K562 (cell line): ENCODE measurements at regions not wholly inside any gene's neighbourhood (a gene's known extent, or its start where the extent isn't known, plus 50 kb on each side); places are given as distances from the start of the nearest gene placed in this dataset.

Source experiments
- BRF2 ChIP-seq: IDR thresholded peaks from 3 replicates; pipeline ENCODE4 v1.6.1; 2011; ENCODE audit warnings: borderline replicate concordance, mild to moderate bottlenecking; ENCODE audit not compliant: insufficient read length, insufficient read depth
- CTCF ChIP-seq, 3 experiments: IDR thresholded peaks in 2 of 3; conservative IDR thresholded peaks in 1 of 3; 2 replicates each; pipeline ENCODE4 v1.5.1; 2011 to 2012; ENCODE audit warnings: low read length in 3 of 3, mild to moderate bottlenecking in 3 of 3, control low read depth in 2 of 3, improper control_type of control experiment in 1 of 3, inconsistent platforms in 1 of 3, low read depth in 1 of 3, mixed read lengths in 1 of 3, moderate library complexity in 1 of 3; ENCODE audit not compliant: insufficient read depth in 2 of 3
- EP300 ChIP-seq: IDR thresholded peaks from 2 replicates; pipeline ENCODE4 v1.6.1; 2012; ENCODE audit warnings: low read length, improper control_type of control experiment
- MTA3 ChIP-seq: fragments of 450-650 bp; formaldehyde crosslinking; IDR thresholded peaks from 2 replicates; pipeline ENCODE4 v1.6.1; 2017; ENCODE audit warnings: mild to moderate bottlenecking, borderline replicate concordance
- POLR2AphosphoS5 ChIP-seq: IDR thresholded peaks from 2 replicates; pipeline ENCODE4 v1.6.1; 2011; ENCODE audit warnings: mild to moderate bottlenecking, low read depth, low read length, moderate library complexity; ENCODE audit not compliant: control insufficient read depth, insufficient read depth
- POLR2B ChIP-seq: fragments of 450-650 bp; IDR thresholded peaks from 2 replicates; pipeline ENCODE4 v1.6.1; 2018; ENCODE audit warnings: low read depth; ENCODE audit not compliant: partially characterized antibody
- PRPF4 ChIP-seq: fragments of 200-400 bp; formaldehyde crosslinking; IDR thresholded peaks from one replicate; pipeline ENCODE4 v1.6.1; 2017; ENCODE audit warnings: low read length, low read depth, mild to moderate bottlenecking; ENCODE audit not compliant: insufficient read depth, poor library complexity, severe bottlenecking
- TCF7 ChIP-seq: sonication (generic); IDR thresholded peaks from 2 replicates; pipeline ENCODE4 v1.6.1; 2016; ENCODE audit warnings: antibody characterized with exemption, borderline replicate concordance
- ZBTB8A ChIP-seq: fragments of 450-650 bp; IDR thresholded peaks from 2 replicates; pipeline ENCODE4 v1.6.1; 2018; ENCODE audit warnings: mild to moderate bottlenecking, moderate library complexity; ENCODE audit not compliant: partially characterized antibody
- ZNF274 ChIP-seq: IDR thresholded peaks from 2 replicates; pipeline ENCODE4 v1.6.1; 2011; ENCODE audit warnings: low read depth, mild to moderate bottlenecking, low read length, moderate library complexity, borderline replicate concordance
- ZNF512 ChIP-seq: IDR thresholded peaks from 2 replicates; pipeline ENCODE4 v1.6.1; 2016; ENCODE audit warnings: missing genetic modification characterization, missing compliant biosample characterization
- ZNF57 ChIP-seq: fragments of 450-650 bp; formaldehyde crosslinking; IDR thresholded peaks from 2 replicates; pipeline ENCODE4 v1.4.0; 2020; ENCODE audit warnings: mild to moderate bottlenecking, moderate library complexity
- ZNF79 ChIP-seq: fragments of 250-450 bp; sonication (Bioruptor Pico); IDR thresholded peaks from 2 replicates; pipeline ENCODE4 v1.4.0; 2020; ENCODE audit warnings: low read depth, mild to moderate bottlenecking, moderate library complexity

GRCh38 chr18:3384664-3385563 is 65.1 kb upstream of the TGIF1 start:
- TF ChIP-seq TCF7 (no peak), ZNF79 (no peak), ZBTB8A (no peak), ZNF512 (tag) (no peak), MTA3 (no peak), ZNF274 (no peak), BRF2 (no peak), POLR2AphosphoS5 (no peak), POLR2B (no peak), PRPF4 (no peak), EP300 (no peak), CTCF (IDR thresholded peaks at IDR 0.05 in 2 of 3, conservative IDR thresholded peaks at IDR 0.05 in 1 of 3; ENCODE audit: insufficient read depth in 2 of 3, low read depth in 1 of 3, low read length in 3 of 3) (no peak), ZNF57 (CRISPR knock-in tag) (no peak)
